BLaER1 (cell line): ENCODE measurements at regions not wholly inside any gene's neighbourhood (a gene's known extent, or its start where the extent isn't known, plus 50 kb on each side); places are given as distances from the start of the nearest gene placed in this dataset.

Experiments
- H3K27ac ChIP-seq: shearing (Covaris generic); formaldehyde crosslinking; 2 replicates; pipeline ENCODE4 v1.8.1; 2022
- H3K27me3 ChIP-seq: shearing (Covaris generic); formaldehyde crosslinking; 2 replicates; pipeline ENCODE4 v1.8.1; 2022
- H3K36me3 ChIP-seq: shearing (Covaris generic); formaldehyde crosslinking; 2 replicates; pipeline ENCODE4 v1.8.1; 2022
- H3K4me1 ChIP-seq: shearing (Covaris generic); formaldehyde crosslinking; 2 replicates; pipeline ENCODE4 v1.8.1; 2022
- H3K4me2 ChIP-seq: shearing (Covaris generic); formaldehyde crosslinking; 2 replicates; pipeline ENCODE4 v1.8.1; 2022
- H3K4me3 ChIP-seq: shearing (Covaris generic); formaldehyde crosslinking; 2 replicates; pipeline ENCODE4 v1.8.1; 2022
- H3K9ac ChIP-seq: shearing (Covaris generic); formaldehyde crosslinking; 2 replicates; pipeline ENCODE4 v1.8.1; 2022
- H3K9me3 ChIP-seq: shearing (Covaris generic); formaldehyde crosslinking; 2 replicates; pipeline ENCODE4 v1.8.1; 2022
- H4K20me1 ChIP-seq: shearing (Covaris generic); formaldehyde crosslinking; 2 replicates; pipeline ENCODE4 v1.8.1; 2022
- Cebpa-rat ChIP-seq: shearing (Covaris generic); IDR thresholded peaks from 2 replicates; pipeline ENCODE4 v1.8.1; 2022

- Histone ChIP-seq H3K4me2 (no peak overlapping the region), H4K20me1 (no peaks in the 10 kb centered on the region), H3K4me3 (no peak overlapping the region), H3K27me3 (no peaks in the 10 kb centered on the region), H3K4me1 (peaks cover 5% of the 10 kb centered on the region; the same call in 1 of the 2 replicates), H3K9me3 (no peaks in the 10 kb centered on the region), H3K36me3 (no peaks in the 10 kb centered on the region), H3K27ac (no peak overlapping the region), H3K9ac (no peak overlapping the region)
- no peak for TF ChIP-seq Cebpa-rat
Measured at GRCh38 chr6:137761487-137761886, 105.6 kb upstream of the TNFAIP3 start.

GRCh38 chr6:137762168-137763090 is 104.6 kb upstream of the TNFAIP3 start:
- no peaks in the 10 kb centered on the region for H3K27me3 ChIP-seq
- peaks cover 5% of the 10 kb centered on the region; the same call in 1 of the 2 replicates for H3K4me1 ChIP-seq
- H3K9ac ChIP-seq = no peak overlapping the region
- no peaks in the 10 kb centered on the region for H4K20me1 ChIP-seq
- H3K27ac ChIP-seq = no peak overlapping the region
- no peak for TF ChIP-seq Cebpa-rat
- H3K36me3 ChIP-seq = no peaks in the 10 kb centered on the region
- no peaks in the 10 kb centered on the region for H3K9me3 ChIP-seq
- no peak overlapping the region for H3K4me2 ChIP-seq
- no peak overlapping the region for H3K4me3 ChIP-seq

GRCh38 chr6:137763436-137763835 is 103.6 kb upstream of the TNFAIP3 start:
- Histone ChIP-seq H3K27me3 (no peaks in the 10 kb centered on the region), H3K9ac (no peak overlapping the region), H3K4me1 (peaks cover 9% of the 10 kb centered on the region; the same call in 1 of the 2 replicates), H3K4me2 (no peak overlapping the region), H3K9me3 (no peaks in the 10 kb centered on the region), H3K27ac (no peak overlapping the region), H3K36me3 (no peaks in the 10 kb centered on the region), H3K4me3 (no peak overlapping the region), H4K20me1 (no peaks in the 10 kb centered on the region)
- no peak for TF ChIP-seq Cebpa-rat

GRCh38 chr6:137763886-137764285 is 103.2 kb upstream of the TNFAIP3 start:
- TF ChIP-seq Cebpa-rat = no peak
- no peak overlapping the region for H3K9ac ChIP-seq
- no peaks in the 10 kb centered on the region for H3K9me3 ChIP-seq
- H3K27me3 ChIP-seq = no peaks in the 10 kb centered on the region
- no peak overlapping the region for H3K27ac ChIP-seq
- H3K4me2 ChIP-seq = no peak overlapping the region
- no peaks in the 10 kb centered on the region for H4K20me1 ChIP-seq
- peaks cover 13% of the 10 kb centered on the region; the same call in 1 of the 2 replicates for H3K4me1 ChIP-seq
- H3K4me3 ChIP-seq = no peak overlapping the region
- H3K36me3 ChIP-seq = no peaks in the 10 kb centered on the region

GRCh38 chr6:137764464-137764863 is 102.6 kb upstream of the TNFAIP3 start:
- Histone ChIP-seq H3K9me3 (no peaks in the 10 kb centered on the region), H3K4me1 (peaks cover 10% of the 10 kb centered on the region; the same call in 1 of the 2 replicates), H3K27me3 (no peaks in the 10 kb centered on the region), H3K4me3 (no peak overlapping the region), H3K36me3 (no peaks in the 10 kb centered on the region), H4K20me1 (no peaks in the 10 kb centered on the region), H3K27ac (no peak overlapping the region), H3K9ac (no peak overlapping the region), H3K4me2 (no peak overlapping the region)
- no peak for TF ChIP-seq Cebpa-rat

- Histone ChIP-seq H3K4me1 (0 out of 2 replicates have a peak, but pooled peaks cover 10% of the 10 kb centered on the region), H3K9me3 (no peaks in the 10 kb centered on the region), H3K36me3 (no peaks in the 10 kb centered on the region), H3K27me3 (no peaks in the 10 kb centered on the region), H4K20me1 (no peaks in the 10 kb centered on the region), H3K9ac (no peak overlapping the region), H3K4me2 (no peak overlapping the region), H3K4me3 (no peak overlapping the region), H3K27ac (no peak overlapping the region)
- no peak for TF ChIP-seq Cebpa-rat
Measured at GRCh38 chr6:137765059-137765458, 102.0 kb upstream of the TNFAIP3 start.

- H3K27ac ChIP-seq = no peak overlapping the region
- H3K4me2 ChIP-seq = no peak overlapping the region
- TF ChIP-seq Cebpa-rat = no peak
Measured at GRCh38 chr6:137766596-137767370, 100.3 kb upstream of the TNFAIP3 start.

GRCh38 chr6:137767465-137767864 is 99.6 kb upstream of the TNFAIP3 start:
- Histone ChIP-seq H3K27ac (no peak overlapping the region), H3K9ac (no peak overlapping the region), H3K4me3 (no peak overlapping the region), H4K20me1 (no peaks in the 10 kb centered on the region), H3K4me1 (0 out of 2 replicates have a peak, but pooled peaks cover 12% of the 10 kb centered on the region), H3K4me2 (no peak overlapping the region), H3K36me3 (no peaks in the 10 kb centered on the region), H3K9me3 (no peaks in the 10 kb centered on the region), H3K27me3 (no peaks in the 10 kb centered on the region)
- TF ChIP-seq Cebpa-rat = no peak

More at GRCh38 chr6:137766596-137767370, 100.3 kb upstream of the TNFAIP3 start:
- Histone ChIP-seq H3K9me3 (no peaks in the 10 kb centered on the region), H3K4me1 (0 out of 2 replicates have a peak, but pooled peaks cover 12% of the 10 kb centered on the region), H3K4me3 (no peak overlapping the region), H3K9ac (no peak overlapping the region), H4K20me1 (no peaks in the 10 kb centered on the region), H3K27me3 (no peaks in the 10 kb centered on the region), H3K36me3 (no peaks in the 10 kb centered on the region)

GRCh38 chr6:137767911-137768690 is 99.0 kb upstream of the TNFAIP3 start:
- Histone ChIP-seq H3K27me3 (no peaks in the 10 kb centered on the region), H3K9me3 (no peaks in the 10 kb centered on the region), H3K4me1 (0 out of 2 replicates have a peak, but pooled peaks cover 12% of the 10 kb centered on the region), H3K27ac (no peak overlapping the region), H3K4me3 (no peak overlapping the region), H4K20me1 (no peaks in the 10 kb centered on the region), H3K36me3 (no peaks in the 10 kb centered on the region), H3K4me2 (no peak overlapping the region), H3K9ac (no peak overlapping the region)
- no peak for TF ChIP-seq Cebpa-rat
